Mesenchymal stem cell (in vitro differentiated cells and primary cell): ENCODE measurements at regions not wholly inside any gene's neighbourhood (a gene's known extent, or its start where the extent isn't known, plus 50 kb on each side); places are given as distances from the start of the nearest gene placed in this dataset.
A peak's percentile ranks its signal among the peaks of the same experiment; 100 is the strongest.
"Not testable (repeated sequence)": the region's sequence is repeated elsewhere in the genome, so short reads cannot be mapped to it uniquely, and the experiment has no call there.

Experiments used
- DNase-seq: peaks from one replicate; pipeline ENCODE4 v3.0.0-alpha.2; 2013
- H2AFZ ChIP-seq: one replicate; pipeline ENCODE4 v1.6.1; 2013; ENCODE audit warnings: low read depth, mild to moderate bottlenecking, control low read depth, inconsistent platforms, low read length, moderate library complexity
- H2AK5ac ChIP-seq: 2 replicates; pipeline ENCODE4 v1.6.1; 2013; ENCODE audit warnings: low read length, moderate library complexity, mild to moderate bottlenecking, inconsistent platforms; ENCODE audit not compliant: severe bottlenecking
- H2BK120ac ChIP-seq: one replicate; pipeline ENCODE4 v1.6.1; 2013; ENCODE audit warnings: low read depth, mild to moderate bottlenecking, inconsistent platforms, low read length, moderate library complexity
- H2BK12ac ChIP-seq, 2 experiments: one replicate each; pipeline ENCODE4 v1.6.1; 2013; ENCODE audit warnings: inconsistent platforms in 2 of 2, low read length in 2 of 2, mild to moderate bottlenecking in 2 of 2, moderate library complexity in 2 of 2, control low read depth in 1 of 2
- H2BK15ac ChIP-seq: one replicate; pipeline ENCODE4 v1.6.1; 2013; ENCODE audit warnings: mild to moderate bottlenecking, low read depth, inconsistent platforms; ENCODE audit not compliant: poor library complexity, severe bottlenecking
- H2BK5ac ChIP-seq: 2 replicates; pipeline ENCODE4 v1.6.1; 2013; ENCODE audit warnings: low read depth, mild to moderate bottlenecking, low read length, control low read depth, inconsistent platforms; ENCODE audit not compliant: poor library complexity, severe bottlenecking
- H3K14ac ChIP-seq, 2 experiments: one replicate each; pipeline ENCODE4 v1.6.1; 2013; ENCODE audit warnings: inconsistent platforms in 2 of 2, low read length in 2 of 2, control low read depth in 1 of 2, mild to moderate bottlenecking in 1 of 2, moderate library complexity in 1 of 2
- H3K18ac ChIP-seq, 2 experiments: one replicate each; pipeline ENCODE4 v1.6.1; 2013; ENCODE audit warnings: inconsistent platforms in 2 of 2, low read length in 2 of 2, control low read depth in 1 of 2, low read depth in 1 of 2, mild to moderate bottlenecking in 1 of 2
- H3K23ac ChIP-seq, 2 experiments: one replicate each; pipeline ENCODE4 v1.6.1; 2013; ENCODE audit warnings: inconsistent platforms in 2 of 2, low read length in 2 of 2, mild to moderate bottlenecking in 2 of 2, moderate library complexity in 2 of 2, control low read depth in 1 of 2
- H3K27ac ChIP-seq: 2 replicates; pipeline ENCODE4 v1.5.1; 2013; ENCODE audit warnings: mild to moderate bottlenecking, moderate library complexity, low read length, control low read depth, inconsistent platforms; ENCODE audit not compliant: poor library complexity, severe bottlenecking
- H3K27me3 ChIP-seq, 2 experiments: 2 replicates each; pipeline versions ENCODE4 v1.6.1 to v1.7.0; 2013; ENCODE audit warnings: low read length in 2 of 2, mild to moderate bottlenecking in 2 of 2, moderate library complexity in 2 of 2, control low read depth in 1 of 2, inconsistent platforms in 1 of 2; ENCODE audit not compliant: control insufficient read depth in 1 of 2, insufficient read depth in 1 of 2
- H3K36me3 ChIP-seq, 2 experiments: 2 replicates each; pipeline versions ENCODE4 v1.6.1 to v1.7.0; 2013; ENCODE audit warnings: low read length in 2 of 2, control low read depth in 1 of 2, inconsistent platforms in 1 of 2, low read depth in 1 of 2, mild to moderate bottlenecking in 1 of 2; ENCODE audit not compliant: insufficient read depth in 2 of 2, control insufficient read depth in 1 of 2
- H3K4ac ChIP-seq, 2 experiments: one replicate each; pipeline ENCODE4 v1.6.1; 2013; ENCODE audit warnings: inconsistent platforms in 2 of 2, low read length in 2 of 2, mild to moderate bottlenecking in 2 of 2, moderate library complexity in 2 of 2, control low read depth in 1 of 2, low read depth in 1 of 2
- H3K4me1 ChIP-seq: 2 replicates; pipeline ENCODE4 v1.6.1; 2013; ENCODE audit warnings: low read depth, low read length, control low read depth; ENCODE audit not compliant: control insufficient read depth, insufficient read depth
- H3K4me2 ChIP-seq: 2 replicates; pipeline ENCODE4 v1.6.1; 2013; ENCODE audit warnings: low read length, mild to moderate bottlenecking, inconsistent platforms; ENCODE audit not compliant: poor library complexity, severe bottlenecking
- H3K4me3 ChIP-seq, 2 experiments: 2 replicates each; pipeline versions ENCODE4 v1.5.1 to v1.7.0; 2013; ENCODE audit warnings: low read length in 2 of 2, mild to moderate bottlenecking in 2 of 2, control low read depth in 1 of 2, low read depth in 1 of 2; ENCODE audit not compliant: insufficient read depth in 1 of 2
- H3K79me1 ChIP-seq: replicated peaks from 2 replicates; pipeline ENCODE4 v1.6.1; 2013; ENCODE audit warnings: mild to moderate bottlenecking, control low read depth, low read length, inconsistent platforms; ENCODE audit not compliant: poor library complexity, severe bottlenecking
- H3K9ac ChIP-seq: 2 replicates; pipeline ENCODE4 v1.7.0; 2013; ENCODE audit warnings: mild to moderate bottlenecking, low read length, moderate library complexity
- H3K9me3 ChIP-seq: 2 replicates; pipeline ENCODE4 v1.7.0; 2013; ENCODE audit warnings: mild to moderate bottlenecking, low read length; ENCODE audit not compliant: control insufficient read depth
- H4K8ac ChIP-seq: one replicate; pipeline ENCODE4 v1.6.1; 2013; ENCODE audit warnings: inconsistent platforms, mild to moderate bottlenecking, low read length, moderate library complexity
- H4K91ac ChIP-seq: one replicate; pipeline ENCODE4 v1.6.1; 2013; ENCODE audit warnings: mild to moderate bottlenecking, low read length, inconsistent platforms
- WGBS: methylation state at CpG from one replicate; pipeline ENCODE4 v1.1.7; 2013; ENCODE audit warnings: mixed read lengths; 5-methylcytosine and 5-hydroxymethylcytosine counted together

- H4K91ac ChIP-seq, H3K4me2 ChIP-seq, H2AK5ac ChIP-seq, H2BK15ac ChIP-seq, H3K9ac ChIP-seq, H2BK120ac ChIP-seq, H3K9me3 ChIP-seq, H3K18ac ChIP-seq, H3K79me1 ChIP-seq, H3K14ac ChIP-seq, H3K23ac ChIP-seq, H3K27ac ChIP-seq, H3K4me1 ChIP-seq, H2AFZ ChIP-seq, H2BK12ac ChIP-seq, H3K36me3 ChIP-seq, H4K8ac ChIP-seq, H3K4ac ChIP-seq, DNase-seq, H3K4me3 ChIP-seq, H2BK5ac ChIP-seq: not testable (repeated sequence)
- WGBS, result 100% methylated on average over 6 of the region's 10 CpGs
- H3K27me3 ChIP-seq, result peaks cover 0 to 15% of the 10 kb centered on the region in 2 experiments
Observed at GRCh38 chr7:37656-38055, 154.7 kb upstream of the FAM20C start.

- not testable (repeated sequence) for H2AFZ ChIP-seq
Observed at GRCh38 chr7:38444-38843, 153.9 kb upstream of the FAM20C start.

GRCh38 chr7:39984-40740 is 152.2 kb upstream of the FAM20C start:
- not testable (repeated sequence) for H3K9ac ChIP-seq, H3K4me1 ChIP-seq, H4K91ac ChIP-seq, H4K8ac ChIP-seq, H3K4me2 ChIP-seq, H3K4me3 ChIP-seq, H3K27ac ChIP-seq, H2AFZ ChIP-seq, H3K79me1 ChIP-seq, H3K23ac ChIP-seq, H2BK5ac ChIP-seq, H2BK12ac ChIP-seq, H2AK5ac ChIP-seq, H3K18ac ChIP-seq, H3K36me3 ChIP-seq, H2BK120ac ChIP-seq, H3K4ac ChIP-seq, H2BK15ac ChIP-seq, H3K9me3 ChIP-seq, H3K14ac ChIP-seq
- peak; percentile 30 for DNase-seq
- 35% methylated on average over 2 of the region's 5 CpGs for WGBS
- H3K27me3 ChIP-seq, result peaks cover 0 to 37% of the 10 kb centered on the region in 2 experiments

More at GRCh38 chr7:38444-38843, 153.9 kb upstream of the FAM20C start:
- H2BK5ac ChIP-seq, H3K18ac ChIP-seq, H3K79me1 ChIP-seq, H3K4ac ChIP-seq, H3K14ac ChIP-seq, H3K9ac ChIP-seq, H3K4me1 ChIP-seq, H2BK12ac ChIP-seq, H3K4me2 ChIP-seq, H2BK15ac ChIP-seq, DNase-seq, H3K23ac ChIP-seq, H3K27ac ChIP-seq, H2BK120ac ChIP-seq, H3K9me3 ChIP-seq, H3K4me3 ChIP-seq, H3K36me3 ChIP-seq, H4K91ac ChIP-seq, H4K8ac ChIP-seq, H2AK5ac ChIP-seq: not testable (repeated sequence)
- WGBS, result no CpG with 5 or more reads among the region's 4 CpGs
- H3K27me3 ChIP-seq, result peaks cover 0 to 23% of the 10 kb centered on the region in 2 experiments

GRCh38 chr7:40799-41750 is 151.3 kb upstream of the FAM20C start:
- H3K4me1 ChIP-seq, result peaks cover 2% of the 10 kb centered on the region
- H4K8ac ChIP-seq, result no peak overlapping the region
- H3K27ac ChIP-seq, result no peak overlapping the region
- WGBS, result 86% methylated on average over 15 of the region's 16 CpGs
- no peak for DNase-seq
- no peak overlapping the region for H2AK5ac ChIP-seq
- H3K79me1 ChIP-seq, result no peaks in the 10 kb centered on the region
- no peak overlapping the region for H2AFZ ChIP-seq
- no peak overlapping the region for H3K4ac ChIP-seq
- no peak overlapping the region for H2BK12ac ChIP-seq
- H2BK120ac ChIP-seq, result no peak overlapping the region
- H3K18ac ChIP-seq, result no peak overlapping the region
- peak overlapping the region in 1 of 2 experiments; percentile 44 for H3K14ac ChIP-seq
- no peaks in the 10 kb centered on the region for H3K9me3 ChIP-seq
- H2BK5ac ChIP-seq, result no peak overlapping the region
- peak overlapping the region; percentile 32 for H3K9ac ChIP-seq
- H3K23ac ChIP-seq, result no peak overlapping the region
- H3K36me3 ChIP-seq, result no peaks in the 10 kb centered on the region
- H2BK15ac ChIP-seq, result no peak overlapping the region
- no peak overlapping the region for H3K4me2 ChIP-seq
- H3K27me3 ChIP-seq, result peaks cover under 1 to 37% of the 10 kb centered on the region in 2 experiments
- H3K4me3 ChIP-seq, result no peak overlapping the region
- H4K91ac ChIP-seq, result no peak overlapping the region
